ENCODE measurements at regions not wholly inside any gene's neighbourhood (a gene's known extent, or its start where the extent isn't known, plus 50 kb on each side); places are given as distances from the start of the nearest gene placed in this dataset.

DNA sequence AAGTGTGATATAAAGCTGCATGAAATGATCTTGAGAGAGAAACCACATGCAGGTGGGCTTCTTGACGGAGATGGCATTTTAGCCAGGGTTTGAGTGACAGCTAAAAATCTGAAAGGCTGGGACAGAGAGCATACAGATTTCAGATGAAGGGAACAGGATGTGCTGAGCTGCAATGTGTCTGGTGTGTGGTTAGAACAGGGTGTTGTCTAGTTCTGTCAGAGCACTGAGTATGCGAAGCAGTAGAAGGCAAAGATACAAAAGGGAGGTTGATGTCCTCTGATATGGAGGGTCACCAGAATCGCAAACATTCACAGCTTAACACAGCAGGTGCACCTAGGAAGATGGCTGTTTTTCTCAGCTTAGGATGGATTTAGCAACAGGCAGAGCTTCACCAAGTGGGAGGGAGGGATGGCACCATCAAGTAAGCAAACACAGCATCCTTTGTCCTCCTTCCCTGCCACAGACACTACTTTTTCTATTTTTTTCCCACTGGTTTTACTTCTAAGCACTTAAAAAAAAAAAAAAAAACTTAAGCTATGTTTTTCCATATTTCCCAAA lies 182.5 kb downstream of the TMX3 start:
- Histone ChIP-seq H3K4me3 (no peak overlapping the region), H3F3A (ENCODE audit: insufficient read depth) (no peaks in the 10 kb centered on the region), H3K27me3 (replicated peaks; ENCODE audit: insufficient read depth) (no peaks in the 10 kb centered on the region), H3K9ac (no peak overlapping the region), H3K9me2 (ENCODE audit: insufficient read depth) (no peaks in the 10 kb centered on the region), H4K20me1 (ENCODE audit: insufficient read depth) (no peaks in the 10 kb centered on the region), H2AFZ (no peak overlapping the region; the same call in 1 of the 2 replicates), H3K36me3 (ENCODE audit: low read depth) (no peaks in the 10 kb centered on the region), H3K4me2 (ENCODE audit: unreplicated experiment) (no peak overlapping the region), H3K27ac (no peak overlapping the region), H3K79me2 (ENCODE audit: insufficient read depth) (no peaks in the 10 kb centered on the region), H3K4me1 (ENCODE audit: insufficient read depth) (no peaks in the 10 kb centered on the region), H3K9me3 (ENCODE audit: low read depth) (no peaks in the 10 kb centered on the region)
- 93 to 94% methylated on average over 3 of the region's 3 CpGs for WGBS, 2 experiments (ENCODE audit: low coverage in 1 of 2, low lambda C conversion rate in 2 of 2, missing lambda C conversion rate in 2 of 2)
- TF ChIP-seq EZH2 (IDR thresholded peaks at IDR 0.05; ENCODE audit: insufficient read depth, poor library complexity, severe bottlenecking) (no peak), EZH2phosphoT487 (IDR thresholded peaks at IDR 0.05; ENCODE audit: insufficient read depth, low read depth) (no peak)
- in situ Hi-C loops (cut with MboI): no loop called here
- DNase-seq: no peak

DNA sequence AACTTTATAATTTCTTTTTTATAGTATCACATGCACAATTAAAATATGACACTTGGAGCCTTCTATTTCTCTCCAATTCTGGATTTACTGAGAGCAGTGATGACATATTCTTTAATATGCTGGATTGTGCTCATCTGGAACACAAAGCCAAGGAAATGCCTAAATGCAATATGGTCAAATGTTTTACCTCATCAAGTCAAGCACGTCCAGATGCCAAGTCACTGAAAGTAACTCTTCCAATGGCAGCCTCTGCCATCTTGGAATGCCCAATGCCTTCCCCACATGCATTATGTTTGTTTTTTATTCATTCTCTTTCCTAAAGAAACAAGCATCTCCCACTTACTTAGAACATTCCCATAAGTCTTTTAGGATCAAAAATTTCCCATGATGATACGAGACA lies 189.8 kb downstream of the TMX3 start:
- H3K27me3 ChIP-seq (replicated peaks; ENCODE audit: insufficient read depth): no peaks in the 10 kb centered on the region
- no peaks in the 10 kb centered on the region for H3K9me3 ChIP-seq (ENCODE audit: low read depth)
- TF ChIP-seq EZH2phosphoT487 (IDR thresholded peaks at IDR 0.05; ENCODE audit: insufficient read depth, low read depth): no peak
- TF ChIP-seq EZH2 (IDR thresholded peaks at IDR 0.05; ENCODE audit: insufficient read depth, poor library complexity, severe bottlenecking): no peak
- H3K27ac ChIP-seq: no peak overlapping the region
- no peaks in the 10 kb centered on the region for H4K20me1 ChIP-seq (ENCODE audit: insufficient read depth)
- H3K4me2 ChIP-seq (ENCODE audit: unreplicated experiment): no peak overlapping the region
- 49 to 58% methylated on average over 2 of the region's 2 CpGs for WGBS, 2 experiments (ENCODE audit: low coverage in 1 of 2, low lambda C conversion rate in 2 of 2, missing lambda C conversion rate in 2 of 2)
- H3K9me2 ChIP-seq (ENCODE audit: insufficient read depth): no peaks in the 10 kb centered on the region
- no peak overlapping the region for H2AFZ ChIP-seq
- no peak overlapping the region for H3K4me3 ChIP-seq
- no peaks in the 10 kb centered on the region for H3K79me2 ChIP-seq (ENCODE audit: insufficient read depth)
- H3K9ac ChIP-seq: no peak overlapping the region
- H3K4me1 ChIP-seq (ENCODE audit: insufficient read depth): peaks cover 5% of the 10 kb centered on the region; the same call in 1 of the 2 replicates
- in situ Hi-C loops (cut with MboI): no loop called here
- DNase-seq: no peak
- no peaks in the 10 kb centered on the region for H3K36me3 ChIP-seq (ENCODE audit: low read depth)
- peaks cover 6% of the 10 kb centered on the region; the same call in 1 of the 2 replicates for H3F3A ChIP-seq (ENCODE audit: insufficient read depth)

DNA sequence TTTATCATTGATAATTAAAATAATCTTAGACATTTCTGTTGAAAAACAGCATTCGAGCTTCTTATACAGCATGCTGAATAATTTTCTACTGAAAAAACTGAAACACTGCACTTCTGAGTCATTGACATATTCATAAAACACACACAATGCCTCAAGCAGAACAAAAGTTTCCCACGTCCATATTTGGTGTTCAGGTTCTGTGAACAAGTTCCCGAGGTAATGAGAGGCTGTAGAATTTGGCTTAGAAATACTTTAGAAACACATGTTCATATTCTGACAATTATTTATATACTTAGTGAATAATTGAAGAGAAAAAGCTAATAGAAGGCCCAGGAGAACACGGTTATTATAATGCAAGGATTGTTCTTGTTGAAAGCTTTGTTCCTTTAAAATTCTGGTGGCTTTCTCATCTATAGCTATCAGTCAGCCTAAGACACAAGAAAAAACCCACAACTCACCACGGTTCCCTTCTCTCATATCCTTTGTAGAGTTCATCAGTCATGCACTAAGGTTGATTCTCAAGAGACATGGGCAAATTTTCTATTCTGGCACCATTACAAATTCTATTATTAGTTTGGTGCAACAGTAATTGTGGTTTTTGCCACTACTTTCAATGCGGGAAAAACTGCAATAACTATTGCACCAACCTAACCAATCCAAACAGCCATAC lies 194.4 kb downstream of the TMX3 start:
- no peak overlapping the region for H3K27ac ChIP-seq
- DNase-seq: peak; percentile 45
- no peaks in the 10 kb centered on the region for H4K20me1 ChIP-seq (ENCODE audit: insufficient read depth)
- H3K27me3 ChIP-seq (replicated peaks; ENCODE audit: insufficient read depth): no peaks in the 10 kb centered on the region
- H3K9ac ChIP-seq: no peak overlapping the region
- H3K79me2 ChIP-seq (ENCODE audit: insufficient read depth): no peaks in the 10 kb centered on the region
- peaks cover 8% of the 10 kb centered on the region; the same call in 1 of the 2 replicates for H3F3A ChIP-seq (ENCODE audit: insufficient read depth)
- H3K9me3 ChIP-seq (ENCODE audit: low read depth): no peaks in the 10 kb centered on the region
- H3K9me2 ChIP-seq (ENCODE audit: insufficient read depth): no peaks in the 10 kb centered on the region; the same call in 1 of the 2 replicates
- H3K4me3 ChIP-seq: no peak overlapping the region
- in situ Hi-C loops (cut with MboI): no loop called here
- peaks cover 14% of the 10 kb centered on the region; the same call in 1 of the 2 replicates for H3K4me1 ChIP-seq (ENCODE audit: insufficient read depth)
- no peak overlapping the region for H2AFZ ChIP-seq
- 47 to 52% methylated on average over 6 of the region's 6 CpGs for WGBS, 2 experiments (ENCODE audit: low coverage in 1 of 2, low lambda C conversion rate in 2 of 2, missing lambda C conversion rate in 2 of 2)
- TF ChIP-seq EZH2 (IDR thresholded peaks at IDR 0.05; ENCODE audit: insufficient read depth, poor library complexity, severe bottlenecking): no peak
- no peak for TF ChIP-seq EZH2phosphoT487 (IDR thresholded peaks at IDR 0.05; ENCODE audit: insufficient read depth, low read depth)
- H3K4me2 ChIP-seq (ENCODE audit: unreplicated experiment): no peak overlapping the region
- no peaks in the 10 kb centered on the region for H3K36me3 ChIP-seq (ENCODE audit: low read depth)

DNA sequence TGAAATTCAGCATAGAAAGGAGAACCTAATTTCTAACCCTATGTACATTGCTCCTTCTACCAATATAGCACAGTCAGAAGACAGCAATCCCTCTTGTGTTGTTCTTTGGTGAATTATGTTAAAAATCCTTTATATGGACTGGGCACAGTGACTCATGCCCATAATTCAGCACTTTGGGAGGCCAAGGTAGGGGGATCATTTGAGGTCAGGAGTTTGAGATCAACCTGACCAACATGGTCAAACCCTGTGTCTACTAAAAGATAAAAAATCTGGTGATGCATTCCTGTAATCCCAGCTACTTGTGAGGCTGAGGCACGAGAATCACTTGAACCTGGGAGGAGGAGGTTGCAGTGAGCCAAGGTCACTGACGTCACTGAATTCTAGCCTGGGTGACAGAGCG lies 195.6 kb downstream of the TMX3 start:
- Histone ChIP-seq H3F3A (ENCODE audit: insufficient read depth) (peaks cover 8% of the 10 kb centered on the region; the same call in 1 of the 2 replicates), H3K4me3 (no peak overlapping the region), H4K20me1 (ENCODE audit: insufficient read depth) (no peaks in the 10 kb centered on the region), H3K79me2 (ENCODE audit: insufficient read depth) (no peaks in the 10 kb centered on the region), H3K4me2 (ENCODE audit: unreplicated experiment) (no peak overlapping the region), H3K27me3 (replicated peaks; ENCODE audit: insufficient read depth) (no peaks in the 10 kb centered on the region), H3K9me2 (ENCODE audit: insufficient read depth) (no peaks in the 10 kb centered on the region; the same call in 1 of the 2 replicates), H3K27ac (no peak overlapping the region), H3K9me3 (ENCODE audit: low read depth) (no peaks in the 10 kb centered on the region), H3K4me1 (ENCODE audit: insufficient read depth) (peaks cover 14% of the 10 kb centered on the region; the same call in 1 of the 2 replicates), H3K9ac (no peak overlapping the region), H2AFZ (peak overlapping the region; percentile 12; the same call in 1 of the 2 replicates), H3K36me3 (ENCODE audit: low read depth) (no peaks in the 10 kb centered on the region)
- WGBS, 2 experiments (ENCODE audit: low coverage in 1 of 2, low lambda C conversion rate in 2 of 2, missing lambda C conversion rate in 2 of 2): 75 to 76% methylated on average over 3 of the region's 3 CpGs
- in situ Hi-C loops (cut with MboI): no loop called here
- no peak for TF ChIP-seq EZH2phosphoT487 (IDR thresholded peaks at IDR 0.05; ENCODE audit: insufficient read depth, low read depth)
- no peak for TF ChIP-seq EZH2 (IDR thresholded peaks at IDR 0.05; ENCODE audit: insufficient read depth, poor library complexity, severe bottlenecking)
- DNase-seq: no peak

All from GM23248 (cell line).